Loucy (cell line): ENCODE measurements at regions not wholly inside any gene's neighbourhood (a gene's known extent, or its start where the extent isn't known, plus 50 kb on each side); places are given as distances from the start of the nearest gene placed in this dataset.

Experiments used
- H2AFZ ChIP-seq: fragments of 200-600 bp; sonication (generic); 2 replicates; pipeline ENCODE4 v1.6.0; 2016; ENCODE audit warnings: antibody characterized with exemption, mild to moderate bottlenecking, low read length, moderate library complexity
- H3F3A ChIP-seq: fragments of 200-600 bp; 2 replicates; pipeline ENCODE4 v1.6.0; 2016; ENCODE audit warnings: antibody characterized with exemption, low read depth, mild to moderate bottlenecking
- H3K27me3 ChIP-seq: fragments of 200-600 bp; sonication (generic); 2 replicates; pipeline ENCODE4 v1.6.1; 2014; ENCODE audit warnings: low read length, mild to moderate bottlenecking; ENCODE audit not compliant: insufficient read depth, poor library complexity, severe bottlenecking
- H3K36me3 ChIP-seq: fragments of 200-600 bp; sonication (generic); 2 replicates; pipeline ENCODE4 v1.6.1; 2016; ENCODE audit warnings: low read length; ENCODE audit not compliant: insufficient read depth
- H3K4me1 ChIP-seq: fragments of 200-600 bp; sonication (generic); 2 replicates; pipeline ENCODE4 v1.5.1; 2014; ENCODE audit warnings: low read length, mild to moderate bottlenecking; ENCODE audit not compliant: insufficient read depth, poor library complexity, severe bottlenecking
- H3K4me2 ChIP-seq: fragments of 200-600 bp; sonication (generic); 2 replicates; pipeline ENCODE4 v1.6.0; 2014; ENCODE audit warnings: antibody characterized with exemption, low read length, low read depth, mild to moderate bottlenecking; ENCODE audit not compliant: poor library complexity, severe bottlenecking
- H3K4me3 ChIP-seq: fragments of 200-600 bp; sonication (generic); 2 replicates; pipeline ENCODE4 v1.5.1; 2014; ENCODE audit warnings: low read length, mild to moderate bottlenecking, mixed read lengths; ENCODE audit not compliant: poor library complexity, severe bottlenecking
- H3K79me2 ChIP-seq: fragments of 200-600 bp; sonication (generic); 2 replicates; pipeline ENCODE4 v1.6.1; 2014; ENCODE audit warnings: low read length; ENCODE audit not compliant: insufficient read depth
- H3K9ac ChIP-seq: fragments of 200-600 bp; sonication (generic); 2 replicates; pipeline ENCODE4 v1.6.0; 2014; ENCODE audit warnings: mild to moderate bottlenecking, low read depth, low read length, moderate library complexity; ENCODE audit not compliant: poor library complexity, severe bottlenecking
- H3K9me2 ChIP-seq: fragments of 200-600 bp; sonication (generic); replicated peaks from 2 replicates; pipeline ENCODE4 v1.6.1; 2016; ENCODE audit warnings: low read depth, low read length, mixed read lengths
- H3K9me3 ChIP-seq: fragments of 200-600 bp; sonication (generic); 2 replicates; pipeline ENCODE4 v1.6.1; 2014; ENCODE audit warnings: mild to moderate bottlenecking, antibody characterized with exemption, low read length, low read depth; ENCODE audit not compliant: insufficient read depth
- H4K20me1 ChIP-seq: fragments of 200-600 bp; sonication (generic); 2 replicates; pipeline ENCODE4 v1.6.0; 2014; ENCODE audit warnings: antibody characterized with exemption, low read length, mild to moderate bottlenecking; ENCODE audit not compliant: insufficient read depth, poor library complexity, severe bottlenecking
- CTCF ChIP-seq: fragments of 200-600 bp; sonication (generic); conservative IDR thresholded peaks from 2 replicates; pipeline ENCODE4 v1.5.1; 2014; ENCODE audit warnings: mild to moderate bottlenecking, antibody characterized with exemption, low read length
- EZH2phosphoT487 ChIP-seq: fragments of 200-600 bp; IDR thresholded peaks from 2 replicates; pipeline ENCODE4 v1.6.1; 2018; ENCODE audit warnings: antibody characterized with exemption, mild to moderate bottlenecking, moderate library complexity, borderline replicate concordance

- H3K9me2 ChIP-seq = no peaks in the 10 kb centered on the region
- no peak overlapping the region for H2AFZ ChIP-seq
- H4K20me1 ChIP-seq = no peaks in the 10 kb centered on the region
- H3K4me3 ChIP-seq = no peak overlapping the region
- TF ChIP-seq CTCF (no peak), EZH2phosphoT487 (no peak)
- no peaks in the 10 kb centered on the region for H3F3A ChIP-seq
- no peak overlapping the region for H3K9ac ChIP-seq
- H3K4me2 ChIP-seq = no peak overlapping the region
- H3K36me3 ChIP-seq = no peaks in the 10 kb centered on the region; the same call in 1 of the 2 replicates
- H3K79me2 ChIP-seq = no peaks in the 10 kb centered on the region
- no peaks in the 10 kb centered on the region for H3K27me3 ChIP-seq
- no peaks in the 10 kb centered on the region for H3K4me1 ChIP-seq
- H3K9me3 ChIP-seq = 0 out of 2 replicates have a peak, but pooled peaks cover 6% of the 10 kb centered on the region
Measured at GRCh38 chr1:234687011-234687410, 77.0 kb upstream of the IRF2BP2 start.

- Histone ChIP-seq H3K9me2 (no peaks in the 10 kb centered on the region), H3K4me1 (no peaks in the 10 kb centered on the region), H3K4me3 (no peak overlapping the region), H3F3A (no peaks in the 10 kb centered on the region), H3K9me3 (0 out of 2 replicates have a peak, but pooled peaks cover 6% of the 10 kb centered on the region), H3K9ac (no peak overlapping the region), H3K27me3 (no peaks in the 10 kb centered on the region), H3K4me2 (no peak overlapping the region), H2AFZ (no peak overlapping the region), H3K36me3 (no peaks in the 10 kb centered on the region; the same call in 1 of the 2 replicates), H3K79me2 (no peaks in the 10 kb centered on the region), H4K20me1 (no peaks in the 10 kb centered on the region)
- TF ChIP-seq CTCF = no peak
- no peak for TF ChIP-seq EZH2phosphoT487
Measured at GRCh38 chr1:234686035-234686434, 76.1 kb upstream of the IRF2BP2 start.

- no peaks in the 10 kb centered on the region for H3K27me3 ChIP-seq
- TF ChIP-seq CTCF = no peak
- no peak for TF ChIP-seq EZH2phosphoT487
- 0 out of 2 replicates have a peak, but pooled peaks cover 6% of the 10 kb centered on the region for H3K9me3 ChIP-seq
Measured at GRCh38 chr1:234684856-234685255, 74.9 kb upstream of the IRF2BP2 start.

More at GRCh38 chr1:234684856-234685255, 74.9 kb upstream of the IRF2BP2 start:
- Histone ChIP-seq H3K9me2 (no peaks in the 10 kb centered on the region), H3K4me1 (no peaks in the 10 kb centered on the region), H3K36me3 (no peaks in the 10 kb centered on the region; the same call in 1 of the 2 replicates), H3K79me2 (no peaks in the 10 kb centered on the region), H4K20me1 (no peaks in the 10 kb centered on the region), H3K4me2 (no peak overlapping the region), H3K4me3 (no peak overlapping the region), H2AFZ (no peak overlapping the region), H3K9ac (no peak overlapping the region), H3F3A (no peaks in the 10 kb centered on the region)
